ENCODE measurements at regions not wholly inside any gene's neighbourhood (a gene's known extent, or its start where the extent isn't known, plus 50 kb on each side); places are given as distances from the start of the nearest gene placed in this dataset.
A peak's percentile ranks its signal among the peaks of the same experiment; 100 is the strongest.
"Not testable (repeated sequence)": the region's sequence is repeated elsewhere in the genome, so short reads cannot be mapped to it uniquely, and the experiment has no call there.

DNA sequence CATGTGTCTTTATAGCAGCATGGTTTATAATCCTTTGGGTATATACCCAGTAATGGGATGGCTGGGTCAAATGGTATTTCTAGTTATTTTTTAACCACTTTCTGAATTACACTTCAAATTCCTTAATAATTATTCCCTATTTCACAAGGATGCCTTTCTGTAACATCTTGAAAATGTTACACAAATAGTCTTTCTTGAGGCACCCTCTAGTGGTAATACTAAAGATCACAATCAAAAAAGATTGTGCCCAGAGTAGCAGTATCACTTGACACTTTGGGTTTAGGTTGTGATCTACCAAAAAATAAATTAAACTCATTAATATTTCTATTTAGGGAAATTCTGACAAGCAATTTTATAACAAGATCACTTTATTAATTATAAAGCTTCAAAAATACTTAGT is 74.0 kb upstream of the TEKT4 start:
- H3K9me3 ChIP-seq; H3F3A ChIP-seq (replicated peaks; ENCODE audit: insufficient read depth); H3K4me2 ChIP-seq; H2AFZ ChIP-seq (ENCODE audit: low read depth); POLR2A ChIA-PET; H3K36me3 ChIP-seq (replicated peaks in 1 of 2; ENCODE audit: control insufficient read depth in 1 of 2, insufficient read depth in 2 of 2, low read length in 1 of 2); CTCF ChIA-PET; H3K4me3 ChIP-seq (ENCODE audit: low read depth in 2 of 2, low read length in 1 of 2); DNase-seq; H3K79me2 ChIP-seq (ENCODE audit: insufficient read depth); H3K9ac ChIP-seq; H3K27me3 ChIP-seq (ENCODE audit: insufficient read depth); H3K27ac ChIP-seq (ENCODE audit: low read depth in 2 of 2, low read length in 1 of 2); H3K4me1 ChIP-seq (ENCODE audit: control insufficient read depth in 1 of 2, insufficient read depth in 2 of 2, low read depth in 1 of 2, low read length in 1 of 2); H4K20me1 ChIP-seq (ENCODE audit: insufficient read depth); H3K9me2 ChIP-seq: not testable (repeated sequence)
- TF ChIP-seq, protein P1, sequence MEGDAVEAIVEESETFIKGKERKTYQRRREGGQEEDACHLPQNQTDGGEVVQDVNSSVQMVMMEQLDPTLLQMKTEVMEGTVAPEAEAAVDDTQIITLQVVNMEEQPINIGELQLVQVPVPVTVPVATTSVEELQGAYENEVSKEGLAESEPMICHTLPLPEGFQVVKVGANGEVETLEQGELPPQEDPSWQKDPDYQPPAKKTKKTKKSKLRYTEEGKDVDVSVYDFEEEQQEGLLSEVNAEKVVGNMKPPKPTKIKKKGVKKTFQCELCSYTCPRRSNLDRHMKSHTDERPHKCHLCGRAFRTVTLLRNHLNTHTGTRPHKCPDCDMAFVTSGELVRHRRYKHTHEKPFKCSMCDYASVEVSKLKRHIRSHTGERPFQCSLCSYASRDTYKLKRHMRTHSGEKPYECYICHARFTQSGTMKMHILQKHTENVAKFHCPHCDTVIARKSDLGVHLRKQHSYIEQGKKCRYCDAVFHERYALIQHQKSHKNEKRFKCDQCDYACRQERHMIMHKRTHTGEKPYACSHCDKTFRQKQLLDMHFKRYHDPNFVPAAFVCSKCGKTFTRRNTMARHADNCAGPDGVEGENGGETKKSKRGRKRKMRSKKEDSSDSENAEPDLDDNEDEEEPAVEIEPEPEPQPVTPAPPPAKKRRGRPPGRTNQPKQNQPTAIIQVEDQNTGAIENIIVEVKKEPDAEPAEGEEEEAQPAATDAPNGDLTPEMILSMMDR (IDR thresholded peaks at IDR 0.05) = peak; percentile 69
- peak; percentile 35 for TF ChIP-seq RAD21 (IDR thresholded peaks at IDR 0.05; ENCODE audit: low read length)

Small RNA genes in the stretch of these regions (small RNA-seq; reads per million reads assigned to genes)
- 0 reads per million in 7 experiments for gene CNN2P11

All from SK-N-SH (cell line).